ENCODE measurements at regions not wholly inside any gene's neighbourhood (a gene's known extent, or its start where the extent isn't known, plus 50 kb on each side); places are given as distances from the start of the nearest gene placed in this dataset.

DNA sequence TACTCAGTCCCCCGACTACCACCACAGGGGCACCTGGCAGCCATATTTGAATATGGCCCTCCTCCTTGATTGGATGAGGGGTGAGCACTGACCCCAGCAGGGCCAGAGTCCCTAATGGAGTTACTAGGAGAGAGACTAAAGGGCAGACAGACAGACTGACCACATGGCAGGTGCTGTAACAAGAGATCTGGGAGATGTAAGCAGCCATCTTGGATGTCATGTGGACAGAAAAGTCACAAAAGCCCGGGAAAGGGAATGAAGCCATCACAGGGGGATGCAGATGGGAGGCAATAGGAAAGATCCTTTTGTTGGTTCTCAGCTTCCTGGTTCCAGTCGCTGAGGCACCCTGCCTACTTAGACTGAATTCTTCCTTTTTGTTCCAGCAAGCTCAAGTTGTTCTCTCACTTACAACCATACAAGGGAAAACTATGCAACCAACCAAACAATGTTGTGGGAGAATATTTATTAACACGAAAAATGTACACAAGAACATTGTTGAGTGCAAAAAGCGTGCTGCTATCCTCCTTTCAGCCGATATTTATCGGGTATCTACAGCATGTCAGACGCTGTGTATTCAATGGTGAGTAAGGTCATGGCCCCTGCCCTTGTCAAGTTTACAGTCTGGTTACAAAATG is 511.6 kb upstream of the PROK2 start:
- POLR2A ChIA-PET, result no interaction called here
- no peak overlapping the region for H3K4me3 ChIP-seq
- H3K9me3 ChIP-seq, result no peaks in the 10 kb centered on the region
- TF ChIP-seq HEYL (CRISPR knock-in tag; IDR thresholded peaks at IDR 0.05) (no peak), ZC3H11A (IDR thresholded peaks at IDR 0.05) (no peak), CBX8 (IDR thresholded peaks at IDR 0.05) (no peak), POLR2AphosphoS2 (conservative IDR thresholded peaks at IDR 0.05; ENCODE audit: low read length) (no peak), MAZ (IDR thresholded peaks at IDR 0.05; ENCODE audit: borderline replicate concordance, low read depth, low read length) (no peak), SMC3 (IDR thresholded peaks at IDR 0.05) (no peak), FOXS1 (CRISPR knock-in tag; IDR thresholded peaks at IDR 0.05) (no peak), RARB (CRISPR knock-in tag; IDR thresholded peaks at IDR 0.05) (no peak), RAD21 (conservative IDR thresholded peaks at IDR 0.05 in 1 of 2, IDR thresholded peaks at IDR 0.05 in 1 of 2) (no peak), HOXA7 (CRISPR knock-in tag; IDR thresholded peaks at IDR 0.05) (no peak), KDM1A (IDR thresholded peaks at IDR 0.05; ENCODE audit: low read depth) (no peak)
- TF ChIP-seq, protein P1, sequence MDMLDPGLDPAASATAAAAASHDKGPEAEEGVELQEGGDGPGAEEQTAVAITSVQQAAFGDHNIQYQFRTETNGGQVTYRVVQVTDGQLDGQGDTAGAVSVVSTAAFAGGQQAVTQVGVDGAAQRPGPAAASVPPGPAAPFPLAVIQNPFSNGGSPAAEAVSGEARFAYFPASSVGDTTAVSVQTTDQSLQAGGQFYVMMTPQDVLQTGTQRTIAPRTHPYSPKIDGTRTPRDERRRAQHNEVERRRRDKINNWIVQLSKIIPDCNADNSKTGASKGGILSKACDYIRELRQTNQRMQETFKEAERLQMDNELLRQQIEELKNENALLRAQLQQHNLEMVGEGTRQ (IDR thresholded peaks at IDR 0.05), result no peak
- TF ChIP-seq, protein P2, sequence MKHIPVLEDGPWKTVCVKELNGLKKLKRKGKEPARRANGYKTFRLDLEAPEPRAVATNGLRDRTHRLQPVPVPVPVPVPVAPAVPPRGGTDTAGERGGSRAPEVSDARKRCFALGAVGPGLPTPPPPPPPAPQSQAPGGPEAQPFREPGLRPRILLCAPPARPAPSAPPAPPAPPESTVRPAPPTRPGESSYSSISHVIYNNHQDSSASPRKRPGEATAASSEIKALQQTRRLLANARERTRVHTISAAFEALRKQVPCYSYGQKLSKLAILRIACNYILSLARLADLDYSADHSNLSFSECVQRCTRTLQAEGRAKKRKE (CRISPR knock-in tag; IDR thresholded peaks at IDR 0.05; ENCODE audit: low read depth), result no peak
- TF ChIP-seq, protein P3, sequence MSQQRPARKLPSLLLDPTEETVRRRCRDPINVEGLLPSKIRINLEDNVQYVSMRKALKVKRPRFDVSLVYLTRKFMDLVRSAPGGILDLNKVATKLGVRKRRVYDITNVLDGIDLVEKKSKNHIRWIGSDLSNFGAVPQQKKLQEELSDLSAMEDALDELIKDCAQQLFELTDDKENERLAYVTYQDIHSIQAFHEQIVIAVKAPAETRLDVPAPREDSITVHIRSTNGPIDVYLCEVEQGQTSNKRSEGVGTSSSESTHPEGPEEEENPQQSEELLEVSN (IDR thresholded peaks at IDR 0.05; ENCODE audit: borderline replicate concordance, low read depth), result no peak
- TF ChIP-seq, protein P4, sequence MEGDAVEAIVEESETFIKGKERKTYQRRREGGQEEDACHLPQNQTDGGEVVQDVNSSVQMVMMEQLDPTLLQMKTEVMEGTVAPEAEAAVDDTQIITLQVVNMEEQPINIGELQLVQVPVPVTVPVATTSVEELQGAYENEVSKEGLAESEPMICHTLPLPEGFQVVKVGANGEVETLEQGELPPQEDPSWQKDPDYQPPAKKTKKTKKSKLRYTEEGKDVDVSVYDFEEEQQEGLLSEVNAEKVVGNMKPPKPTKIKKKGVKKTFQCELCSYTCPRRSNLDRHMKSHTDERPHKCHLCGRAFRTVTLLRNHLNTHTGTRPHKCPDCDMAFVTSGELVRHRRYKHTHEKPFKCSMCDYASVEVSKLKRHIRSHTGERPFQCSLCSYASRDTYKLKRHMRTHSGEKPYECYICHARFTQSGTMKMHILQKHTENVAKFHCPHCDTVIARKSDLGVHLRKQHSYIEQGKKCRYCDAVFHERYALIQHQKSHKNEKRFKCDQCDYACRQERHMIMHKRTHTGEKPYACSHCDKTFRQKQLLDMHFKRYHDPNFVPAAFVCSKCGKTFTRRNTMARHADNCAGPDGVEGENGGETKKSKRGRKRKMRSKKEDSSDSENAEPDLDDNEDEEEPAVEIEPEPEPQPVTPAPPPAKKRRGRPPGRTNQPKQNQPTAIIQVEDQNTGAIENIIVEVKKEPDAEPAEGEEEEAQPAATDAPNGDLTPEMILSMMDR (IDR thresholded peaks at IDR 0.05), result no peak
- TF ChIP-seq, protein P5, sequence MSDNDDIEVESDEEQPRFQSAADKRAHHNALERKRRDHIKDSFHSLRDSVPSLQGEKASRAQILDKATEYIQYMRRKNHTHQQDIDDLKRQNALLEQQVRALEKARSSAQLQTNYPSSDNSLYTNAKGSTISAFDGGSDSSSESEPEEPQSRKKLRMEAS (IDR thresholded peaks at IDR 0.05), result no peak
- no peaks in the 10 kb centered on the region for H3K4me1 ChIP-seq
- no peak overlapping the region for H3K27ac ChIP-seq
- no peak overlapping the region for H3K4me2 ChIP-seq
- CTCF ChIA-PET, result interaction anchor here (1.0 to 1.2 kb wide), 2 partner anchors 14 to 15 kb away, joined by 3 to 4 read pairs; no protein-coding TSS in a partner anchor
- no peak for ATAC-seq
- FAIRE-seq, result no peak
- 62% methylated on average over 8 of the region's 8 CpGs for WGBS (ENCODE audit: missing lambda C conversion rate)
- DNase-seq (ENCODE audit: low read depth in 1 of 2, low spot score in 1 of 2), result no peak

DNA sequence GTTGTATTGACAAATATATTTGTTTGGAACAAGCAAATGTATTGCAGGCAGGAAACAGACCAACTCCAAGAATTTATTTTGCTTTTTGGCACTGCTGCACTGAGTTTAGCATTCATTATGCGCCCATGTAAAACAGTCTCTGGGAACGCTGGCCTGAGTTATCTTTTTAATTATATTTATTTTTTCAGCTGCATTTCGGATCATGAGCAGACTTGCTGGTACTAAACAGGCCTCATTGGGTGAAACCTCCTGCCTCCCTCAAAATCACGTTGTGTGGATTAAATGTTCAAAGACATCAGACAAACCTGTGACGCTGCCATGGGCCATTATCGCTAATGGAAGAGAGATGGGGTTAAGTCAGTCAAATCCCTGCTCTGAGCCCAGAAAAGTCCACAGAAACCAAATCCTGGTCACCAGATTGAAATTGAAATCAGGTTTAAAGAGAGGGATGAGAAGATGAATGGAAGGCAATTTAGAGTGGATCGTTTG is 511.1 kb upstream of the PROK2 start:
- H3K4me1 ChIP-seq, result no peaks in the 10 kb centered on the region
- no peaks in the 10 kb centered on the region for H3K9me3 ChIP-seq
- H3K27ac ChIP-seq, result no peak overlapping the region
- 78% methylated on average over 7 of the region's 7 CpGs for WGBS (ENCODE audit: missing lambda C conversion rate)
- no peak for TF ChIP-seq NFE2L2 (conservative IDR thresholded peaks at IDR 0.05; ENCODE audit: low read length)
- TF ChIP-seq SREBF2 (IDR thresholded peaks at IDR 0.05), result no peak
- no peak for TF ChIP-seq CBX2 (IDR thresholded peaks at IDR 0.05; ENCODE audit: borderline replicate concordance, low read depth)
- TF ChIP-seq, protein P6, sequence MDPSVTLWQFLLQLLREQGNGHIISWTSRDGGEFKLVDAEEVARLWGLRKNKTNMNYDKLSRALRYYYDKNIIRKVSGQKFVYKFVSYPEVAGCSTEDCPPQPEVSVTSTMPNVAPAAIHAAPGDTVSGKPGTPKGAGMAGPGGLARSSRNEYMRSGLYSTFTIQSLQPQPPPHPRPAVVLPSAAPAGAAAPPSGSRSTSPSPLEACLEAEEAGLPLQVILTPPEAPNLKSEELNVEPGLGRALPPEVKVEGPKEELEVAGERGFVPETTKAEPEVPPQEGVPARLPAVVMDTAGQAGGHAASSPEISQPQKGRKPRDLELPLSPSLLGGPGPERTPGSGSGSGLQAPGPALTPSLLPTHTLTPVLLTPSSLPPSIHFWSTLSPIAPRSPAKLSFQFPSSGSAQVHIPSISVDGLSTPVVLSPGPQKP (IDR thresholded peaks at IDR 0.05; ENCODE audit: low read depth, low read length), result no peak
- TF ChIP-seq CEBPB (IDR thresholded peaks at IDR 0.05), result no peak
- no peak for TF ChIP-seq CHD2 (IDR thresholded peaks at IDR 0.05; ENCODE audit: low read length, partially characterized antibody)
- no peak for TF ChIP-seq POLR2A (IDR thresholded peaks at IDR 0.05; ENCODE audit: low read length)
- CTCF ChIA-PET, result interaction anchor here (0.7 to 1.2 kb wide), 3 partner anchors 14 to 799 kb away, joined by 3 to 4 read pairs (median 3); no protein-coding TSS in a partner anchor
- POLR2A ChIA-PET, result no interaction called here
- H3K4me2 ChIP-seq, result no peak overlapping the region
- no peak for ATAC-seq
- H3K4me3 ChIP-seq, result no peak overlapping the region
- FAIRE-seq, result no peak
- DNase-seq (ENCODE audit: low read depth in 1 of 2, low spot score in 1 of 2), result no peak
